Skeletal muscle satellite cell (primary cell): ENCODE measurements at regions not wholly inside any gene's neighbourhood (a gene's known extent, or its start where the extent isn't known, plus 50 kb on each side); places are given as distances from the start of the nearest gene placed in this dataset.

Source experiments
- H3K27me3 ChIP-seq: 2 replicates; pipeline ENCODE4 v1.7.0; 2013; ENCODE audit warnings: low read length; ENCODE audit not compliant: control insufficient read depth, insufficient read depth
- H3K36me3 ChIP-seq: 2 replicates; pipeline ENCODE4 v1.7.0; 2013; ENCODE audit warnings: mild to moderate bottlenecking, control low read depth, low read length; ENCODE audit not compliant: insufficient read depth
- H3K4me1 ChIP-seq: 2 replicates; pipeline ENCODE4 v1.7.0; 2013; ENCODE audit warnings: low read length; ENCODE audit not compliant: control insufficient read depth, insufficient read depth
- H3K4me2 ChIP-seq: 2 replicates; pipeline ENCODE4 v1.7.0; 2013; ENCODE audit warnings: mild to moderate bottlenecking, low read length
- H3K4me3 ChIP-seq: 2 replicates; pipeline ENCODE4 v1.7.0; 2013; ENCODE audit warnings: low read length
- H3K9ac ChIP-seq: 2 replicates; pipeline ENCODE4 v1.7.0; 2013; ENCODE audit warnings: mild to moderate bottlenecking, low read depth, low read length, moderate library complexity
- H3K9me3 ChIP-seq: replicated peaks from 2 replicates; pipeline ENCODE4 v1.7.0; 2013; ENCODE audit warnings: mild to moderate bottlenecking, control low read depth, low read length

DNA sequence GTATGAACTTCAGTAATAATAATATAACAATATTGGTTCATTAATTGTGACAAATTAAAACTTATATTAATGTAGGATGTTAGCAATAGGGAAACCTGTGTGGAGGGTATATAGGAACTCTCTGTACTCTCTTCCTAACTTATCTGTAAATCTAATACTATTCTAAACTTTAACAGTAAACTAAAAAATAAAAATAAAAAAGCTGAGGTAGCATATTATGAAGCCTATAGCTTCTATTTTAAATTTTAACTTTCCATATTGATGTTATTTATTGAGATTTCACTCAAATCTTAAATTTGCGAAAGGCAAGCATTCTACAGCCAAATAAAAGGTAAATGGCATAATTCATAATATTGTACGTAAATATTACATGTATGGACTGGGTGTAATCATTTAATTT is 326.4 kb downstream of the MEI4 start:
- Histone ChIP-seq H3K9ac (no peak overlapping the region), H3K4me2 (no peak overlapping the region), H3K27me3 (no peaks in the 10 kb centered on the region), H3K4me1 (no peaks in the 10 kb centered on the region), H3K36me3 (no peaks in the 10 kb centered on the region), H3K4me3 (no peak overlapping the region), H3K9me3 (no peaks in the 10 kb centered on the region)

DNA sequence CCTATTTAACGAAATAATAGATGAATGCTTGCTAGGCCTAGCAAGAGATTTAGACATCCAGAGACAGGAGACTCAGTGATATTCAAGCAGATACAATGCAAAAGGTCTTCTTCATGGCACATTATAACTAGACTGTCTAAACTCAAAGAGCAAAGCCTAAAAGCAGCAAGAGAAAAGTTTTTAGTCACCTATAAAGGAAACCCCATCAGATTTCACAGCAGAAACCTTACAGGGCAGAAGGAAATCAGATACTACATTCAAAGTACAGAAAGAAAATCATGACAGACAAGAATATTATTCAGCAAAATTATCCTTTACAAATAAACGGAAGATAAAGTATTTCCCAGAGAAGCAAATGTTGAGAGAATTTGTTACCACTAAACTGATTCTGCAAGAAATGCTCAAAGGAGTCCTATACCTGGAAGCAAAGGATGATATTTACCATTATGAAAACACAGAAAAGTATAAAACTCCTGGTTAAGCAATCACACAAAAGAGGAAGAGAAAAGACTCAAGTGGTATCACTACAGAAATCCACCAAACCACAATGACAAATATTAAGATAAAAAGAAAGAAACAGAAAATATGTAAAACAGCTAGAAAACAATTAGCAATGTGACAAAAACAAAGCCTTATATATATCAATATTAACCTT is 333.7 kb downstream of the MEI4 start:
- no peaks in the 10 kb centered on the region for H3K36me3 ChIP-seq
- no peak overlapping the region for H3K9ac ChIP-seq
- no peaks in the 10 kb centered on the region for H3K9me3 ChIP-seq
- H3K4me2 ChIP-seq = no peak overlapping the region
- H3K4me1 ChIP-seq = no peaks in the 10 kb centered on the region
- no peaks in the 10 kb centered on the region for H3K27me3 ChIP-seq
- no peak overlapping the region for H3K4me3 ChIP-seq

DNA sequence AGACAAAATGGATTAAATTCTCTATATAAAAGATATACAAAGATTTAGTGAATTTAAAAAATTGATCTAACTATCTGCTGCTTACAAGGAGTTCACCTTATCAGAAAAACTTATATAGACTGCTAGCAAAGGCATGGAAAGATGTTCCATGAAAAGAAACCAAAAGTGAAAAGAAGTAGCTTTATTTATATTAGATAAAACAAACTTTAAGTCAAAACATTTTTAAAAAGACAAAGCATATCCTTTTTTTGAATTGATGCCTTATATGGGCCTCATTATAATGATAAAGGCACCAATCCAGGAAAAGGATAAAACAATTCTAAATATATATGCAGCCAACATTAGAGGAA is 334.2 kb downstream of the MEI4 start:
- Histone ChIP-seq H3K27me3 (no peaks in the 10 kb centered on the region), H3K4me3 (no peak overlapping the region)

DNA sequence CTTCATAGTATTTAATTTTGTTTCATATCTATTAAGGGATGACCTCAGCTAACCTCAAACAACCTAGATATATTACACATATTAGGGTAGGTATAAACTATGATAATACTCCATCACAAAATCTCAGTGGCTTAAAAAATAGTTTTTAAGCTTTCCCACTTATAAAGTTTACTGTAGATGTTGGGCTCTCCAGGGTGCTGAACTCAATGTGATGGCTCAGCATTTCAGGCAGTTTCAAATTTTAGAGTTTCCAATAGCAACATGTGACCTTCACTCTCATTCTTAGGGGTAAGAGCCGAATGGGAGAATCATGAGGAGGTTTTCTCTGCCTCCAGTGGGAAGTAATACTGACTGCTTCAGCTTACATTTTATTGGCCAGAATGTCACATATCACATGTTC is 357.3 kb downstream of the MEI4 start:
- no peak overlapping the region for H3K4me2 ChIP-seq
- H3K27me3 ChIP-seq = no peaks in the 10 kb centered on the region
- no peaks in the 10 kb centered on the region for H3K4me1 ChIP-seq
- peaks cover 3% of the 10 kb centered on the region for H3K9me3 ChIP-seq
- H3K9ac ChIP-seq = no peak overlapping the region
- no peaks in the 10 kb centered on the region for H3K36me3 ChIP-seq
- no peak overlapping the region for H3K4me3 ChIP-seq

More for the DNA sequence above, 334.2 kb downstream of the MEI4 start:
- no peaks in the 10 kb centered on the region for H3K4me1 ChIP-seq
- H3K36me3 ChIP-seq = no peaks in the 10 kb centered on the region
- H3K9me3 ChIP-seq = no peaks in the 10 kb centered on the region
- H3K9ac ChIP-seq = no peak overlapping the region
- no peak overlapping the region for H3K4me2 ChIP-seq

DNA sequence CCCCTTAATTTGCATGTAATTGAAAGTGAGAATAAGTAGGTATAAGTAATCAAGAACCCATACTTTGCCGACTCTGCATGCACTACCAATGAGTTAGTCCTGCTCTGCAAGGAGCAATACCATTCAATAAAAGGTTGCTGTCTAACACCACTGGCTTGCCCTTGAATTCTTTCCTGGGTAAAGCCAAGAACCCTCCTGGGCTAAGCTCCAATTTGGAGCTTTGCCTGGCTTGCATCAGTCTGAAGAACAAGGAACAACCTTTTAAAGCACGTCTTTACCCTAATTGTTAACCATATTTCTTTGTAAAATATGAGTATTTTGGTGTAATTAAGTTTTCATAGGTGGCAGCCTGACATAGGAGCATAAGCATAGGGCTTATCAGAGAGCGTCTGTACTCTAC is 367.7 kb downstream of the MEI4 start:
- Histone ChIP-seq H3K4me3 (no peak overlapping the region), H3K36me3 (no peaks in the 10 kb centered on the region), H3K4me1 (no peaks in the 10 kb centered on the region), H3K27me3 (no peaks in the 10 kb centered on the region), H3K9ac (no peak overlapping the region), H3K9me3 (no peaks in the 10 kb centered on the region), H3K4me2 (no peak overlapping the region)

DNA sequence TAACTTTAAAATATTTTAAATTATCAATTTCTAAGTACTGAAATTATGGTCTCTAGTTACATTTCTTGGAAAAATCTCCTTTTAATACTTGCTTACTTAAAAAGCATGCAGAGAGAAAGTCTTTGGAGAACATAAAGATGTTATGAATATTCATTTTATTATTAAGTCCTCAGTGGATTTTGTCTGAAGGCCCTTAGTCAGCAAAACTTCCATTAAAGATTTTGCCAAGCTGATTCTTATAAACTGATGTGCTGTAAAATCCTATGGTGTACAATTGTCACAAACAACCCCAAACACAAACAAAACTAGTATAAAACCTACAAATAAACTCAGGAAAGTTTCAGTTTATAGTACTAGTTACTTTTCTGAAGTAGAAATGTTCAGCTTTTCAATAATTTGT is 372.7 kb downstream of the MEI4 start:
- Histone ChIP-seq H3K4me2 (no peak overlapping the region), H3K27me3 (no peaks in the 10 kb centered on the region), H3K4me3 (no peak overlapping the region), H3K36me3 (no peaks in the 10 kb centered on the region), H3K4me1 (no peaks in the 10 kb centered on the region), H3K9me3 (no peaks in the 10 kb centered on the region), H3K9ac (no peak overlapping the region)

DNA sequence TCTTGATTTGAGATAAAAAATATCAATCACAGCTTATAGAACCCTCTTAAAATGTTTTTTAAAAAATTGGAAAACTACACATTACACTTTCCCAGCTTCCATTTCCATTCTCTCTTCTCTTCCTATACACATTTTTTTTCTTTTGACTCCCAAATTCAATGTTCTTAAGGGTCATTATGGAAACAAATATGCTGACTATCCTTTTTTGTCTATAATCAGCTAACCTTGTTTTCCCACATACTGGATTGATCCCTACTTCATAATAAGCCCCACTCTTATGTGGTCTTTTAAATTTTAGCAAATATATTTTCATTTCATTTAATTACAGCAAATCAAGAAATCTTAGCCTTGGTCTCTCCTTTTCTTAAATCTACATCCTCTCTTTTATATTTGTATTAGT is 378.4 kb downstream of the MEI4 start:
- Histone ChIP-seq H3K27me3 (no peaks in the 10 kb centered on the region), H3K4me3 (no peak overlapping the region), H3K4me2 (no peak overlapping the region), H3K9me3 (no peaks in the 10 kb centered on the region), H3K9ac (no peak overlapping the region), H3K4me1 (no peaks in the 10 kb centered on the region), H3K36me3 (no peaks in the 10 kb centered on the region)

DNA sequence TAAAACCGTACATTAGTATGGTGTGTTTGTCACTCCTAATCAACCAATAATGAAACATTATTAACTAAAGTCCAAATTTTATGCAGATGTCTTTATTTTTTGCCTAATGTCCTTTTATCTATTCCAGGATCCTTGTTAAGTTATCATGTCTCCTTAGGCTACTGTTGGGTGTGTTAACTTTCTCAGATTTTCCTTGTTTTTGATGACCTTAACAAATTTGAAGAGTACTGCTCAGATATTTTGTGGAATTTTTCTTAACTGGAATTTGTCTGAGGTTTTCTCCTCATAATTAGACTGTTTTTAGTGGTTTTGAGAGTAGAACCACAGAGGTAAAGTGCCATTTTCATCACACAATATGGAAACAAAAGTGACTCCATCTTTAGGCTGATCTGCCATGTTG is 406.3 kb downstream of the MEI4 start:
- H3K36me3 ChIP-seq = no peaks in the 10 kb centered on the region
- no peak overlapping the region for H3K4me3 ChIP-seq
- no peaks in the 10 kb centered on the region for H3K27me3 ChIP-seq
- H3K4me2 ChIP-seq = no peak overlapping the region
- H3K9me3 ChIP-seq = peaks cover 3% of the 10 kb centered on the region
- no peak overlapping the region for H3K9ac ChIP-seq
- H3K4me1 ChIP-seq = no peaks in the 10 kb centered on the region

DNA sequence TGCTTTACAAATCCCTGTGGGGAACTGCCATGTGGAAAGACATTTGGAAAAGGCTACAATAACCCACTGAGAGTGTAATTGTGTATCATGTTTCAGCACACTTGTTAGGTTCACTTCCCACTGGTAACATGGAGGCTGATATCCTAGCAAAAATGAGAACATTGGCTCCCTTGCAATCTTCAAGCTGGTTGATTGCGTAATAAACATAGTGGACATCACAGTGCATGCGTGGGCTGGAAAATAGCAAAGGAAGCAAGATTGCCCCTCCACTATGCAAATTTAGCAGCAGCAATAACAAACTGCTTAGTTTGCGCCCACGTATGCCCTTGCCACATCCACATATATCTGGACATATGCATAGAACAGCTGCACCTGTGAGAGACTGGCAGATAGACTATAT is 410.2 kb downstream of the MEI4 start:
- no peak overlapping the region for H3K4me3 ChIP-seq

DNA sequence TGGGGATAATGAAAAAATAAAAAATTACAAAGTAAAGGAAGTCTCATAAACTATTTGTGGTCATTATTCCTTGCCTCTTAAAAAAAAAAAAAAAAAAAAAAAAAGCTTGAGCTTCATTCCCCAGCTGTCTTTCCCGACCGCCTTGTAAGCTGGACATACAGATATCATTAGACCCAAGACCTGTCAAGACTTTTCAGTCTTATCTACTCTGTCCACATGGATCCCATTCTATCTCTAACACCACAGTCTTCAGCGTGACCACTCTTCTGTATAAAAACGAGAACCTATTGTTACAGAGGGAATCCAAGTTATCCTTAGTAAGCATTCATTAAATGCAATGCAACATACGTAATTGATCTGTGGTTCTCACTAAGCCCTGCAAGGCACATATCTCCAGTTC is 423.5 kb downstream of the MEI4 start:
- Histone ChIP-seq H3K4me2 (no peak overlapping the region), H3K9ac (no peak overlapping the region), H3K4me3 (no peak overlapping the region), H3K27me3 (no peaks in the 10 kb centered on the region), H3K36me3 (no peaks in the 10 kb centered on the region), H3K9me3 (peaks cover 3% of the 10 kb centered on the region), H3K4me1 (no peaks in the 10 kb centered on the region)

More for the DNA sequence above, 410.2 kb downstream of the MEI4 start:
- Histone ChIP-seq H3K4me2 (no peak overlapping the region), H3K4me1 (no peaks in the 10 kb centered on the region), H3K9ac (no peak overlapping the region), H3K27me3 (no peaks in the 10 kb centered on the region), H3K36me3 (no peaks in the 10 kb centered on the region), H3K9me3 (peaks cover 6% of the 10 kb centered on the region)

DNA sequence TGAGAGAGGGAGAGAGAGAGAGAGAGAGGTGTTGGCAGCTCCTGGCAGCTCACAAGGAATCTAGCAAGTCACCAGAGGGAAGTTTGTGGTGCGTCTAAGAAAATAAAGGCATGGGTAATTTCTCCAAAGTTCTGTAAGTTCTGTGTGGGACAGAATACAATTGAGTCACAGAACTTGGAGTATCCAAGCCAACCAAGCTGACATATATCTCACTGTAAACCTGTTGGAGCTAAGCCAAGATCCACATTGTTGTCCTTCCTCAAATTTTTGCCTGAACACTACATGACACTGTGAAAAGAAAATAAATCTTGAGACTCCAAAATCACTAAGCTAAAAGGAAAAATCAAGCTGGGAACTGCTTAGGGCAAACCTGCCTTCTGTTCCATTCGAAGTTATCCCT is 436.7 kb downstream of the MEI4 start:
- H3K27me3 ChIP-seq = no peaks in the 10 kb centered on the region
- no peak overlapping the region for H3K4me3 ChIP-seq
- no peak overlapping the region for H3K4me2 ChIP-seq
- no peaks in the 10 kb centered on the region for H3K9me3 ChIP-seq
- H3K9ac ChIP-seq = no peak overlapping the region
- no peaks in the 10 kb centered on the region for H3K36me3 ChIP-seq
- H3K4me1 ChIP-seq = no peaks in the 10 kb centered on the region

DNA sequence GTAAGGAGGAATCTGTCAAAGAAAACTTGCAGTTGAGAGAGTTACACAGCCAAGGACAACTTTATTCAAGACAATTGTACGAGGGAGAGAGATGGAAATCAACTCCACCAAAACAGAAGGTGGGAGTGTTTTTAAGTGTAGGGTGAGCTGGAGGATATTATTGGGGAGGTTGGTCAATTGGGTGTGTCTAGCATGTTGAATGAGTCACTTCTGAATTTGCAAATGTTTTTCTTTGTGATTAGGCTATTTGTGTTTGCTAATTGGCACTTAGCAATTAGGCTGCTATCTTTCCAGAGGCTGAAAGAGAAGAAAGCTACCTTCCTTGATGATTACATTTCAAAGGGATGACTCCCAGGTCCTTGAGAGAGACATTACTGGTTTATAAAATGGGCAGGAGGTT is 441.1 kb downstream of the MEI4 start:
- Histone ChIP-seq H3K9me3 (no peaks in the 10 kb centered on the region), H3K4me3 (no peak overlapping the region), H3K9ac (no peak overlapping the region), H3K27me3 (no peaks in the 10 kb centered on the region), H3K36me3 (no peaks in the 10 kb centered on the region), H3K4me2 (no peak overlapping the region), H3K4me1 (no peaks in the 10 kb centered on the region)
